SK-N-SH (cell line): ENCODE measurements at regions not wholly inside any gene's neighbourhood (a gene's known extent, or its start where the extent isn't known, plus 50 kb on each side); places are given as distances from the start of the nearest gene placed in this dataset.

ENCODE experiments used
- CTCF ChIA-PET: fragments of 300-600, 350-600 bp; formaldehyde crosslinking; extraction: SDS; loops from one replicate; lab custom pipeline; 2021; lab: Yijun Ruan, JAX
- POLR2A ChIA-PET: fragments of 350-600 bp; sonication (Branson Sonifier 250); formaldehyde crosslinking; extraction: SDS; loops from one replicate; lab custom pipeline; 2020; ENCODE audit warnings: antibody characterized with exemption, inconsistent platforms; lab: Yijun Ruan, JAX
- DNase-seq: peaks from one replicate; pipeline ENCODE4 v3.0.0; 2012
- H2AFZ ChIP-seq: fragments of 200-600 bp; sonication (generic); 2 replicates; pipeline ENCODE4 v1.8.1; 2016; ENCODE audit warnings: antibody characterized with exemption, mild to moderate bottlenecking, low read depth
- H3F3A ChIP-seq: fragments of 200-600 bp; sonication (generic); replicated peaks from 2 replicates; pipeline ENCODE3; 2016; ENCODE audit warnings: antibody characterized with exemption, mild to moderate bottlenecking; ENCODE audit not compliant: insufficient read depth
- H3K27ac ChIP-seq, 2 experiments: fragments of 200-500 bp in 1 of 2; fragments of 200-600 bp in 1 of 2; sonication (Bioruptor generic) in 1 of 2; sonication (generic), shearing (Covaris generic) in 1 of 2; 2 replicates each; pipeline versions ENCODE4 v1.5.1 to v1.6.1; 2014 to 2016; ENCODE audit warnings: low read depth in 2 of 2, inconsistent platforms in 1 of 2, low read length in 1 of 2, mild to moderate bottlenecking in 1 of 2, mixed read lengths in 1 of 2
- H3K27me3 ChIP-seq: fragments of 200-600 bp; sonication (generic), shearing (Covaris generic); 2 replicates; pipeline ENCODE4 v1.6.1; 2016; ENCODE audit warnings: mixed run types; ENCODE audit not compliant: insufficient read depth
- H3K36me3 ChIP-seq, 2 experiments: fragments of 200-500 bp in 1 of 2; fragments of 200-600 bp in 1 of 2; sonication (Bioruptor generic) in 1 of 2; sonication (generic) in 1 of 2; replicated peaks in 1 of 2; 2 replicates each; pipeline versions ENCODE3 to v1.5.1; 2014 to 2016; ENCODE audit warnings: low read length in 1 of 2, mild to moderate bottlenecking in 1 of 2; ENCODE audit not compliant: insufficient read depth in 2 of 2, control insufficient read depth in 1 of 2
- H3K4me1 ChIP-seq, 2 experiments: fragments of 200-500 bp in 1 of 2; fragments of 200-600 bp in 1 of 2; sonication (Bioruptor generic) in 1 of 2; sonication (generic), shearing (Covaris generic) in 1 of 2; 2 replicates each; pipeline versions ENCODE4 v1.5.1 to v1.6.1; 2014 to 2016; ENCODE audit warnings: low read depth in 1 of 2, low read length in 1 of 2, mixed run types in 1 of 2; ENCODE audit not compliant: insufficient read depth in 2 of 2, control insufficient read depth in 1 of 2
- H3K4me2 ChIP-seq: fragments of 200-600 bp; sonication (generic), shearing (Covaris generic); 2 replicates; pipeline ENCODE4 v1.6.1; 2017; ENCODE audit warnings: mixed run types
- H3K4me3 ChIP-seq, 2 experiments: fragments of 200-500 bp in 1 of 2; fragments of 200-600 bp in 1 of 2; sonication (Bioruptor generic) in 1 of 2; sonication (generic), shearing (Covaris generic) in 1 of 2; 2 replicates each; pipeline versions ENCODE4 v1.5.1 to v1.8.1; 2014 to 2016; ENCODE audit warnings: low read depth in 2 of 2, inconsistent platforms in 1 of 2, low read length in 1 of 2, mild to moderate bottlenecking in 1 of 2, mixed read lengths in 1 of 2, moderate library complexity in 1 of 2
- H3K79me2 ChIP-seq: fragments of 200-600 bp; sonication (generic); 2 replicates; pipeline ENCODE4 v1.8.1; 2017; ENCODE audit warnings: mild to moderate bottlenecking; ENCODE audit not compliant: insufficient read depth
- H3K9ac ChIP-seq: fragments of 200-600 bp; sonication (generic); 2 replicates; pipeline ENCODE4 v1.6.1; 2017; ENCODE audit warnings: mixed run types
- H3K9me2 ChIP-seq: fragments of 200-600 bp; sonication (generic); 2 replicates; pipeline ENCODE4 v1.6.1; 2017; ENCODE audit warnings: mixed run types
- H3K9me3 ChIP-seq: fragments of 200-600 bp; sonication (generic); 2 replicates; pipeline ENCODE4 v1.6.1; 2017; ENCODE audit warnings: mixed run types, mild to moderate bottlenecking, moderate library complexity
- H4K20me1 ChIP-seq: fragments of 200-600 bp; sonication (generic); 2 replicates; pipeline ENCODE4 v1.6.1; 2017; ENCODE audit warnings: mild to moderate bottlenecking, mixed run types; ENCODE audit not compliant: insufficient read depth
- CTCF ChIP-seq: fragments of 200-600 bp; sonication (generic); IDR thresholded peaks from 2 replicates; pipeline ENCODE4 v1.6.1; 2017; ENCODE audit warnings: antibody characterized with exemption, mild to moderate bottlenecking, moderate library complexity
- FOXJ3 ChIP-seq: sonication (generic); formaldehyde crosslinking; IDR thresholded peaks from 2 replicates; pipeline ENCODE4 v1.5.1; 2020; ENCODE audit warnings: mild to moderate bottlenecking, missing genetic modification reagents
- GABPA ChIP-seq: IDR thresholded peaks from 2 replicates; pipeline ENCODE4 v1.4.0; 2012; ENCODE audit warnings: low read depth, mild to moderate bottlenecking
- IRF3 ChIP-seq: fragments of 150-350 bp; IDR thresholded peaks from 2 replicates; pipeline ENCODE4 v1.6.1; 2016; ENCODE audit warnings: mild to moderate bottlenecking, low read depth, low read length
- MAX ChIP-seq: IDR thresholded peaks from 2 replicates; pipeline ENCODE4 v1.4.0; 2012; ENCODE audit warnings: low read depth
- NRF1 ChIP-seq: IDR thresholded peaks from 2 replicates; pipeline ENCODE4 v1.6.1; 2012; ENCODE audit warnings: low read depth, mild to moderate bottlenecking, low read length
- RAD21 ChIP-seq: IDR thresholded peaks from 2 replicates; pipeline ENCODE4 v1.6.1; 2012; ENCODE audit warnings: mild to moderate bottlenecking, low read length
- RFX5 ChIP-seq: IDR thresholded peaks from 2 replicates; pipeline ENCODE4 v1.6.1; 2012; ENCODE audit warnings: mild to moderate bottlenecking, improper control_type of control experiment, low read length
- RXRA ChIP-seq: IDR thresholded peaks from 2 replicates; pipeline ENCODE4 v1.4.0; 2012; ENCODE audit warnings: low read depth, mild to moderate bottlenecking, borderline replicate concordance
- TEAD4 ChIP-seq: IDR thresholded peaks from 2 replicates; pipeline ENCODE4 v1.4.0; 2012; ENCODE audit warnings: mild to moderate bottlenecking, borderline replicate concordance; ENCODE audit not compliant: insufficient read depth
- USF2 ChIP-seq: fragments of 150-350 bp; IDR thresholded peaks from 2 replicates; pipeline ENCODE4 v1.6.1; 2017; ENCODE audit warnings: antibody characterized with exemption, low read length, low read depth, borderline replicate concordance
- YY1 ChIP-seq: IDR thresholded peaks from 2 replicates; pipeline ENCODE4 v1.4.0; 2012; ENCODE audit warnings: low read depth, mild to moderate bottlenecking
- ZBTB33 ChIP-seq: IDR thresholded peaks from 2 replicates; pipeline ENCODE4 v1.4.0; 2012; ENCODE audit warnings: low read depth, borderline replicate concordance
- WGBS: methylation state at CpG from one replicate; pipeline ENCODE4 v1.1.6; 2017; ENCODE audit warnings: low lambda C conversion rate; 5-methylcytosine and 5-hydroxymethylcytosine counted together

- H3K27ac ChIP-seq: no peak overlapping the region
- H2AFZ ChIP-seq: no peak overlapping the region
- H3K9me3 ChIP-seq: no peaks in the 10 kb centered on the region
- 68% methylated on average over 8 of the region's 17 CpGs for WGBS
- ChIA-PET CTCF (interaction anchor here (0.7 to 0.8 kb wide), 2 partner anchors 9 to 56 kb away, joined by 3 to 5 read pairs; no protein-coding TSS in a partner anchor), POLR2A (interaction anchor here (0.8 kb wide), 1 partner anchor 245 kb away, joined by 3 read pairs; no protein-coding TSS in a partner anchor)
- H4K20me1 ChIP-seq: no peaks in the 10 kb centered on the region
- H3K4me3 ChIP-seq: no peak overlapping the region
- no peaks in the 10 kb centered on the region for H3F3A ChIP-seq
- peaks cover 4% of the 10 kb centered on the region for H3K27me3 ChIP-seq
- no peak for TF ChIP-seq ZBTB33
- no peak for TF ChIP-seq USF2
- TF ChIP-seq NRF1: no peak
- no peak for TF ChIP-seq MAX
- no peak for TF ChIP-seq RAD21
- no peak for TF ChIP-seq FOXJ3
- TF ChIP-seq CTCF: no peak
- TF ChIP-seq RXRA: no peak
- no peak for TF ChIP-seq TEAD4
- TF ChIP-seq YY1: no peak
- TF ChIP-seq RFX5: no peak
- no peak for TF ChIP-seq GABPA
- TF ChIP-seq IRF3: no peak
- no peak overlapping the region for H3K9ac ChIP-seq
- no peaks in the 10 kb centered on the region for H3K79me2 ChIP-seq
- no peak overlapping the region for H3K4me2 ChIP-seq
- no peak for DNase-seq
- H3K36me3 ChIP-seq: no peaks in the 10 kb centered on the region
- no peaks in the 10 kb centered on the region; a peak in 1 of 4 replicates for H3K4me1 ChIP-seq
- H3K9me2 ChIP-seq: no peaks in the 10 kb centered on the region
Measured at GRCh38 chr20:62558779-62559178, 83.0 kb upstream of the GATA5 start.
